Keratinocyte (primary cell): ENCODE measurements at regions not wholly inside any gene's neighbourhood (a gene's known extent, or its start where the extent isn't known, plus 50 kb on each side); places are given as distances from the start of the nearest gene placed in this dataset.

Source experiments
- CTCF ChIP-seq, 3 experiments: IDR thresholded peaks in 1 of 3; conservative IDR thresholded peaks in 1 of 3; optimal IDR thresholded peaks in 1 of 3; 2 replicates in 2 of 3; 3 replicates in 1 of 3; pipeline versions ENCODE3 to v1.5.1; 2011; ENCODE audit warnings: low read length in 3 of 3, mild to moderate bottlenecking in 3 of 3, moderate library complexity in 2 of 3, control low read depth in 1 of 3, inconsistent platforms in 1 of 3; ENCODE audit not compliant: insufficient read depth in 2 of 3; ENCODE audit errors: extremely low read depth in 1 of 3
- EZH2 ChIP-seq: IDR thresholded peaks from one replicate; pipeline ENCODE4 v1.6.1; 2012; ENCODE audit warnings: inconsistent platforms, mild to moderate bottlenecking, low read length, moderate library complexity

GRCh38 chr17:77646046-77646430, 312.5 kb upstream of the TNRC6C start:
- TF ChIP-seq CTCF (optimal IDR thresholded peaks at IDR 0.05 in 1 of 3, IDR thresholded peaks at IDR 0.05 in 1 of 3, conservative IDR thresholded peaks at IDR 0.05 in 1 of 3; ENCODE audit: extremely low read depth in 1 of 3, insufficient read depth in 2 of 3, low read length in 3 of 3) (no peak), EZH2 (no peak)
